ENCODE measurements at regions not wholly inside any gene's neighbourhood (a gene's known extent, or its start where the extent isn't known, plus 50 kb on each side); places are given as distances from the start of the nearest gene placed in this dataset.

DNA sequence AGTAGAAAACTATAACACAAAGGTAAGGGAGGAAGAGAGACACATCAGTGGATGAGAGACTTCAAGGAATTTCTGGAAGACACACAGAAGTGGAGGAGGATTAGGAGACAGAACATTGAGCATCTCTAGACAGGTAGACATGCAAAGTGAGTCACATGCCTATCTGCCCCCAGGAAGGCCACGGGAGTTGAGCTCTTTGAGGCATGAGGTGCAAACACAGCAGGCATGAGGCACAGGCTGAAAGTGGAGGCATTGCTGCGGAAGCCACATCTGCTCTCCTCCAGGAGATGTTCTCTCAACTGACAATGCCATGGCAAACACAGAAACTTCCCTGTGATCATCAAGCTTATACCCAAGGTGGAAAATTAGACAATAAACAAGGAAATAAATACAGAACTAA is 481.6 kb upstream of the MYT1L start:
- Histone ChIP-seq H3K27ac (ENCODE audit: low read depth in 2 of 2, low read length in 1 of 2) (no peak overlapping the region), H3K79me2 (ENCODE audit: insufficient read depth) (no peaks in the 10 kb centered on the region), H3F3A (replicated peaks; ENCODE audit: insufficient read depth) (no peaks in the 10 kb centered on the region), H2AFZ (ENCODE audit: low read depth) (no peak overlapping the region), H3K4me2 (no peak overlapping the region), H3K9me2 (no peaks in the 10 kb centered on the region), H3K36me3 (replicated peaks in 1 of 2; ENCODE audit: control insufficient read depth in 1 of 2, insufficient read depth in 2 of 2, low read length in 1 of 2) (no peaks in the 10 kb centered on the region), H3K9ac (no peak overlapping the region), H3K27me3 (ENCODE audit: insufficient read depth) (no peaks in the 10 kb centered on the region), H4K20me1 (ENCODE audit: insufficient read depth) (no peaks in the 10 kb centered on the region), H3K4me3 (ENCODE audit: low read depth in 2 of 2, low read length in 1 of 2) (no peak overlapping the region), H3K4me1 (ENCODE audit: control insufficient read depth in 1 of 2, insufficient read depth in 2 of 2, low read depth in 1 of 2, low read length in 1 of 2) (no peaks in the 10 kb centered on the region; a peak in 1 of 4 replicates), H3K9me3 (no peaks in the 10 kb centered on the region)
- TF ChIP-seq SMC3 (IDR thresholded peaks at IDR 0.05; ENCODE audit: low read depth, low read length) (no peak), YY1 (IDR thresholded peaks at IDR 0.05; ENCODE audit: low read depth) (no peak), USF2 (IDR thresholded peaks at IDR 0.05; ENCODE audit: borderline replicate concordance, low read depth, low read length) (no peak), EZH2phosphoT487 (IDR thresholded peaks at IDR 0.05; ENCODE audit: borderline replicate concordance, low read depth) (no peak), MXI1 (IDR thresholded peaks at IDR 0.05; ENCODE audit: low read depth, low read length) (no peak), FOXJ3 (CRISPR knock-in tag; IDR thresholded peaks at IDR 0.05) (no peak), GATA2 (CRISPR knock-in tag; IDR thresholded peaks at IDR 0.05) (no peak), RFX5 (IDR thresholded peaks at IDR 0.05; ENCODE audit: low read length) (no peak), FOXM1 (IDR thresholded peaks at IDR 0.05; ENCODE audit: low read depth) (no peak), ELF1 (IDR thresholded peaks at IDR 0.05) (no peak), RCOR1 (IDR thresholded peaks at IDR 0.05; ENCODE audit: low read length) (no peak), NRF1 (IDR thresholded peaks at IDR 0.05; ENCODE audit: low read depth, low read length) (no peak), USF1 (IDR thresholded peaks at IDR 0.05; ENCODE audit: borderline replicate concordance, low read depth) (no peak), RXRA (IDR thresholded peaks at IDR 0.05; ENCODE audit: borderline replicate concordance, low read depth) (no peak), SIN3A (IDR thresholded peaks at IDR 0.05; ENCODE audit: borderline replicate concordance, low read depth, low read length) (no peak)
- TF ChIP-seq, protein P1, sequence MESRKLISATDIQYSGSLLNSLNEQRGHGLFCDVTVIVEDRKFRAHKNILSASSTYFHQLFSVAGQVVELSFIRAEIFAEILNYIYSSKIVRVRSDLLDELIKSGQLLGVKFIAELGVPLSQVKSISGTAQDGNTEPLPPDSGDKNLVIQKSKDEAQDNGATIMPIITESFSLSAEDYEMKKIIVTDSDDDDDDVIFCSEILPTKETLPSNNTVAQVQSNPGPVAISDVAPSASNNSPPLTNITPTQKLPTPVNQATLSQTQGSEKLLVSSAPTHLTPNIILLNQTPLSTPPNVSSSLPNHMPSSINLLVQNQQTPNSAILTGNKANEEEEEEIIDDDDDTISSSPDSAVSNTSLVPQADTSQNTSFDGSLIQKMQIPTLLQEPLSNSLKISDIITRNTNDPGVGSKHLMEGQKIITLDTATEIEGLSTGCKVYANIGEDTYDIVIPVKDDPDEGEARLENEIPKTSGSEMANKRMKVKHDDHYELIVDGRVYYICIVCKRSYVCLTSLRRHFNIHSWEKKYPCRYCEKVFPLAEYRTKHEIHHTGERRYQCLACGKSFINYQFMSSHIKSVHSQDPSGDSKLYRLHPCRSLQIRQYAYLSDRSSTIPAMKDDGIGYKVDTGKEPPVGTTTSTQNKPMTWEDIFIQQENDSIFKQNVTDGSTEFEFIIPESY (IDR thresholded peaks at IDR 0.05; ENCODE audit: borderline replicate concordance, low read depth), result no peak
- TF ChIP-seq, protein P2, sequence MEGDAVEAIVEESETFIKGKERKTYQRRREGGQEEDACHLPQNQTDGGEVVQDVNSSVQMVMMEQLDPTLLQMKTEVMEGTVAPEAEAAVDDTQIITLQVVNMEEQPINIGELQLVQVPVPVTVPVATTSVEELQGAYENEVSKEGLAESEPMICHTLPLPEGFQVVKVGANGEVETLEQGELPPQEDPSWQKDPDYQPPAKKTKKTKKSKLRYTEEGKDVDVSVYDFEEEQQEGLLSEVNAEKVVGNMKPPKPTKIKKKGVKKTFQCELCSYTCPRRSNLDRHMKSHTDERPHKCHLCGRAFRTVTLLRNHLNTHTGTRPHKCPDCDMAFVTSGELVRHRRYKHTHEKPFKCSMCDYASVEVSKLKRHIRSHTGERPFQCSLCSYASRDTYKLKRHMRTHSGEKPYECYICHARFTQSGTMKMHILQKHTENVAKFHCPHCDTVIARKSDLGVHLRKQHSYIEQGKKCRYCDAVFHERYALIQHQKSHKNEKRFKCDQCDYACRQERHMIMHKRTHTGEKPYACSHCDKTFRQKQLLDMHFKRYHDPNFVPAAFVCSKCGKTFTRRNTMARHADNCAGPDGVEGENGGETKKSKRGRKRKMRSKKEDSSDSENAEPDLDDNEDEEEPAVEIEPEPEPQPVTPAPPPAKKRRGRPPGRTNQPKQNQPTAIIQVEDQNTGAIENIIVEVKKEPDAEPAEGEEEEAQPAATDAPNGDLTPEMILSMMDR (IDR thresholded peaks at IDR 0.05), result no peak
- CTCF ChIA-PET, result interaction anchor here (0.6 kb wide), 1 partner anchor 34 kb away, joined by 3 read pairs; no protein-coding TSS in a partner anchor
- POLR2A ChIA-PET, result no interaction called here
- no peak for DNase-seq
- 35% methylated on average over 2 of the region's 2 CpGs for WGBS (ENCODE audit: low lambda C conversion rate)
